IMR-90 (cell line): ENCODE measurements at regions not wholly inside any gene's neighbourhood (a gene's known extent, or its start where the extent isn't known, plus 50 kb on each side); places are given as distances from the start of the nearest gene placed in this dataset.

Experiments
- ATAC-seq: fragments of 200-7000 bp; cut with Tn5 transposase; 2 replicates; pipeline ENCODE4 v1.9.1; 2020; ENCODE audit warnings: low read depth, mild to moderate bottlenecking, moderate library complexity
- BruUV-seq: library from RNA; stranded (reverse); fragments of 400-500 nt; replicated peaks from 2 replicates; lab custom pipeline; 2021; lab: Mats Ljungman, UMichigan
- CTCF ChIA-PET: fragments of 300-600 bp; formaldehyde crosslinking; extraction: SDS; loops from one replicate; lab custom pipeline; 2021; ENCODE audit warnings: antibody characterized with exemption; lab: Yijun Ruan, JAX
- POLR2A ChIA-PET: fragments of 300-600 bp; sonication (Branson Sonifier 250); formaldehyde crosslinking; loops from one replicate; lab custom pipeline; 2022; ENCODE audit warnings: antibody characterized with exemption; ENCODE audit not compliant: unreplicated experiment; lab: Charles Lee
- DNase-seq: peaks from one replicate; pipeline ENCODE4 v3.0.0; 2013
- H2AFZ ChIP-seq: replicated peaks from 2 replicates; pipeline ENCODE3; 2013; ENCODE audit warnings: low read length, mild to moderate bottlenecking; ENCODE audit not compliant: poor library complexity
- H2AK5ac ChIP-seq: 2 replicates; pipeline ENCODE4 v1.6.1; 2013; ENCODE audit warnings: low read depth, low read length, inconsistent platforms
- H2AK9ac ChIP-seq: replicated peaks from 2 replicates; pipeline ENCODE3; 2013; ENCODE audit warnings: mild to moderate bottlenecking, low read depth, low read length, moderate library complexity; ENCODE audit not compliant: poor library complexity
- H2BK120ac ChIP-seq: 2 replicates; pipeline ENCODE4 v1.6.1; 2013; ENCODE audit warnings: low read depth, low read length, inconsistent platforms
- H2BK15ac ChIP-seq: 3 replicates; pipeline ENCODE4 v1.6.1; 2013; ENCODE audit warnings: low read depth, low read length, inconsistent platforms
- H2BK20ac ChIP-seq: 2 replicates; pipeline ENCODE4 v1.6.1; 2013; ENCODE audit warnings: low read depth, mild to moderate bottlenecking, inconsistent platforms, low read length, moderate library complexity
- H2BK5ac ChIP-seq: 2 replicates; pipeline ENCODE4 v1.6.1; 2013; ENCODE audit warnings: mild to moderate bottlenecking, low read depth, low read length, inconsistent platforms; ENCODE audit not compliant: poor library complexity, severe bottlenecking
- H3K14ac ChIP-seq: replicated peaks from 2 replicates; pipeline ENCODE4 v1.6.1; 2013; ENCODE audit warnings: low read depth, low read length, inconsistent platforms
- H3K18ac ChIP-seq: 2 replicates; pipeline ENCODE4 v1.6.1; 2013; ENCODE audit warnings: low read depth, low read length, control low read depth
- H3K23ac ChIP-seq: 2 replicates; pipeline ENCODE4 v1.6.1; 2013; ENCODE audit warnings: low read depth, low read length, inconsistent platforms
- H3K27ac ChIP-seq: 2 replicates; pipeline ENCODE4 v1.5.1; 2013; ENCODE audit warnings: mild to moderate bottlenecking, control low read depth, low read length; ENCODE audit not compliant: insufficient read depth
- H3K27me3 ChIP-seq: 2 replicates; pipeline ENCODE4 v1.6.1; 2013; ENCODE audit warnings: low read length; ENCODE audit not compliant: control insufficient read depth, insufficient read depth
- H3K36me3 ChIP-seq: 2 replicates; pipeline ENCODE4 v1.6.1; 2013; ENCODE audit warnings: low read length, mixed read lengths; ENCODE audit not compliant: control insufficient read depth, insufficient read depth
- H3K4ac ChIP-seq: 2 replicates; pipeline ENCODE4 v1.6.1; 2013; ENCODE audit warnings: low read depth, low read length, inconsistent platforms
- H3K4me1 ChIP-seq: 2 replicates; pipeline ENCODE4 v1.6.1; 2013; ENCODE audit warnings: low read length, mixed read lengths; ENCODE audit not compliant: control insufficient read depth, insufficient read depth
- H3K4me2 ChIP-seq: 2 replicates; pipeline ENCODE4 v1.6.1; 2013; ENCODE audit warnings: low read depth, mild to moderate bottlenecking, control low read depth, low read length, moderate library complexity
- H3K4me3 ChIP-seq: 2 replicates; pipeline ENCODE4 v1.5.1; 2013; ENCODE audit warnings: low read depth, mild to moderate bottlenecking, control low read depth, low read length, moderate library complexity; ENCODE audit not compliant: insufficient read depth
- H3K56ac ChIP-seq: 2 replicates; pipeline ENCODE4 v1.6.1; 2013; ENCODE audit warnings: low read length, inconsistent platforms; ENCODE audit not compliant: insufficient read depth; ENCODE audit errors: extremely low read depth
- H3K79me1 ChIP-seq, 2 experiments: 2 replicates each; pipeline ENCODE4 v1.6.1; 2013; ENCODE audit warnings: low read length in 2 of 2, inconsistent platforms in 1 of 2, low read depth in 1 of 2
- H3K9ac ChIP-seq: 2 replicates; pipeline ENCODE4 v1.6.1; 2013; ENCODE audit warnings: low read depth, low read length, control low read depth
- H3K9me1 ChIP-seq: 2 replicates; pipeline ENCODE4 v1.6.1; 2013; ENCODE audit warnings: low read length, inconsistent platforms; ENCODE audit not compliant: insufficient read depth
- H3K9me3 ChIP-seq: 2 replicates; pipeline ENCODE4 v1.6.1; 2013; ENCODE audit warnings: low read length; ENCODE audit not compliant: control insufficient read depth, insufficient read depth
- H4K20me1 ChIP-seq: 2 replicates; pipeline ENCODE4 v1.6.1; 2013; ENCODE audit warnings: low read length, inconsistent platforms; ENCODE audit not compliant: insufficient read depth
- H4K5ac ChIP-seq: 2 replicates; pipeline ENCODE4 v1.6.1; 2013; ENCODE audit warnings: mild to moderate bottlenecking, low read depth, low read length, control low read depth
- H4K8ac ChIP-seq, 2 experiments: 2 replicates each; pipeline ENCODE4 v1.6.1; 2013; ENCODE audit warnings: low read depth in 2 of 2, low read length in 2 of 2, control low read depth in 1 of 2, inconsistent platforms in 1 of 2
- H4K91ac ChIP-seq: 2 replicates; pipeline ENCODE4 v1.6.1; 2013; ENCODE audit warnings: low read depth, low read length, inconsistent platforms; ENCODE audit not compliant: insufficient read depth
- CEBPB ChIP-seq: IDR thresholded peaks from 2 replicates; pipeline ENCODE4 v1.6.1; 2012; ENCODE audit warnings: low read depth, low read length, improper control_type of control experiment
- MAFK ChIP-seq: IDR thresholded peaks from 2 replicates; pipeline ENCODE4 v1.6.1; 2012; ENCODE audit warnings: low read depth, low read length, improper control_type of control experiment
- MXI1 ChIP-seq: IDR thresholded peaks from 2 replicates; pipeline ENCODE4 v1.6.1; 2012; ENCODE audit warnings: low read depth, mild to moderate bottlenecking, low read length, moderate library complexity, borderline replicate concordance
- NFE2L2 ChIP-seq: fragments of 150-350 bp; IDR thresholded peaks from 2 replicates; pipeline ENCODE4 v1.6.1; 2016; ENCODE audit warnings: low read depth, mild to moderate bottlenecking, low read length
- RCOR1 ChIP-seq: IDR thresholded peaks from 2 replicates; pipeline ENCODE4 v1.6.1; 2012; ENCODE audit warnings: mild to moderate bottlenecking, low read length, improper control_type of control experiment; ENCODE audit not compliant: insufficient replicate concordance
- RFX5 ChIP-seq: IDR thresholded peaks from 2 replicates; pipeline ENCODE4 v1.8.0; 2012; ENCODE audit warnings: low read depth, mild to moderate bottlenecking, low read length, moderate library complexity
- SMC3 ChIP-seq: fragments of 150-350 bp; IDR thresholded peaks from 2 replicates; pipeline ENCODE4 v1.6.1; 2016; ENCODE audit warnings: low read depth, mild to moderate bottlenecking, antibody characterized with exemption, low read length, moderate library complexity
- WGBS, 2 experiments: methylation state at CpG; one replicate each; pipeline versions ENCODE4 v1.1.5 to v1.1.7; 2013; ENCODE audit warnings: missing lambda C conversion rate in 2 of 2; ENCODE audit not compliant: insufficient read length in 1 of 2; ENCODE audit errors: extremely low coverage in 2 of 2; 5-methylcytosine and 5-hydroxymethylcytosine counted together
- dilution Hi-C: fragments of 300-500 bp; cut with HindIII; formaldehyde crosslinking; loops from one replicate; pipeline ENCODE4 v1.14.3; 2018; ENCODE audit warnings: low sequenced_read_pairs; ENCODE audit not compliant: unreplicated experiment
- in situ Hi-C: fragments of 300-500 bp; cut with MboI; formaldehyde crosslinking; loops from 3 replicates; pipeline ENCODE4 v1.14.3; 2019; ENCODE audit warnings: low sequenced_read_pairs, inconsistent platforms, mixed read lengths
- intact Hi-C: fragments of 100-400 bp; cut with micrococcal nuclease; formaldehyde crosslinking; loops from 2 replicates; pipeline ENCODE4 v1.10.0; 2022
- TF ChIP-seq, protein P1 (sequence below): conservative IDR thresholded peaks from 2 replicates; pipeline ENCODE4 v1.5.1; 2012; ENCODE audit warnings: mild to moderate bottlenecking, low read depth, low read length, improper control_type of control experiment
- TF ChIP-seq, protein P2 (sequence below): fragments of 150-350 bp; IDR thresholded peaks from 2 replicates; pipeline ENCODE4 v1.6.1; 2016; ENCODE audit warnings: low read depth, mild to moderate bottlenecking, low read length, moderate library complexity, borderline replicate concordance

DNA sequence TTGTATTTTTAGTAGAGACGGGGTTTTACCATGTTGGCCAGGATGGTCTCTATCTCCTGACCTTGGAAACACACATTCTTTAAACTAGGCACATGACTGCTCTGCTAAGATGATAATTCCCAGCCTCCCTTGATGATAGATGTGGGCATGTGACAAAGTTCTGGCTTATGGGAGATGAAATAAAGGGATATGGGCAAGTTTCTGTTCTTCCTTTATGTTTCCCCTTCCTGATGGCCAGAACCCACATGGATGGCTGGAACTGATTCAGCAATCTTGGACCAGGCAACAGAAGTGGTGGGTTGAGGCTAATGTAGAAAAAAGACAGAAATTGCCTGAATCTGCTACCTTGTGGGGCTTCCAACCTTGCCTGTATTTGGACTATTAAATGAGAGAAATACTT, 60.7 kb upstream of the NRP1 start:
- no CpG with 5 or more reads among the region's 1 CpG for WGBS, 2 experiments
- Histone ChIP-seq H3K18ac (no peak overlapping the region), H3K79me1 (no peaks in the 10 kb centered on the region), H3K4me1 (no peaks in the 10 kb centered on the region), H2BK5ac (no peak overlapping the region), H4K91ac (no peak overlapping the region), H4K20me1 (no peaks in the 10 kb centered on the region), H3K27ac (no peak overlapping the region), H2BK20ac (no peak overlapping the region), H3K9me3 (peaks cover 9% of the 10 kb centered on the region), H3K9me1 (no peaks in the 10 kb centered on the region), H3K4me2 (no peak overlapping the region), H4K8ac (no peak overlapping the region), H3K56ac (no peak overlapping the region), H3K14ac (no peak overlapping the region), H2BK120ac (no peak overlapping the region), H3K36me3 (no peaks in the 10 kb centered on the region), H2AFZ (no peak overlapping the region), H2BK15ac (no peak overlapping the region), H4K5ac (no peak overlapping the region), H3K23ac (no peak overlapping the region), H3K4me3 (no peak overlapping the region), H2AK5ac (no peak overlapping the region), H2AK9ac (no peak overlapping the region), H3K9ac (no peak overlapping the region), H3K4ac (no peak overlapping the region), H3K27me3 (peaks cover 7% of the 10 kb centered on the region)
- CTCF ChIA-PET: no interaction called here
- POLR2A ChIA-PET: no interaction called here
- TF ChIP-seq, protein P1, sequence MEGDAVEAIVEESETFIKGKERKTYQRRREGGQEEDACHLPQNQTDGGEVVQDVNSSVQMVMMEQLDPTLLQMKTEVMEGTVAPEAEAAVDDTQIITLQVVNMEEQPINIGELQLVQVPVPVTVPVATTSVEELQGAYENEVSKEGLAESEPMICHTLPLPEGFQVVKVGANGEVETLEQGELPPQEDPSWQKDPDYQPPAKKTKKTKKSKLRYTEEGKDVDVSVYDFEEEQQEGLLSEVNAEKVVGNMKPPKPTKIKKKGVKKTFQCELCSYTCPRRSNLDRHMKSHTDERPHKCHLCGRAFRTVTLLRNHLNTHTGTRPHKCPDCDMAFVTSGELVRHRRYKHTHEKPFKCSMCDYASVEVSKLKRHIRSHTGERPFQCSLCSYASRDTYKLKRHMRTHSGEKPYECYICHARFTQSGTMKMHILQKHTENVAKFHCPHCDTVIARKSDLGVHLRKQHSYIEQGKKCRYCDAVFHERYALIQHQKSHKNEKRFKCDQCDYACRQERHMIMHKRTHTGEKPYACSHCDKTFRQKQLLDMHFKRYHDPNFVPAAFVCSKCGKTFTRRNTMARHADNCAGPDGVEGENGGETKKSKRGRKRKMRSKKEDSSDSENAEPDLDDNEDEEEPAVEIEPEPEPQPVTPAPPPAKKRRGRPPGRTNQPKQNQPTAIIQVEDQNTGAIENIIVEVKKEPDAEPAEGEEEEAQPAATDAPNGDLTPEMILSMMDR: no peak
- TF ChIP-seq RFX5: no peak
- no peak for TF ChIP-seq SMC3
- TF ChIP-seq RCOR1: no peak
- no peak for TF ChIP-seq MAFK
- TF ChIP-seq MXI1: no peak
- no peak for TF ChIP-seq CEBPB
- TF ChIP-seq, protein P2, sequence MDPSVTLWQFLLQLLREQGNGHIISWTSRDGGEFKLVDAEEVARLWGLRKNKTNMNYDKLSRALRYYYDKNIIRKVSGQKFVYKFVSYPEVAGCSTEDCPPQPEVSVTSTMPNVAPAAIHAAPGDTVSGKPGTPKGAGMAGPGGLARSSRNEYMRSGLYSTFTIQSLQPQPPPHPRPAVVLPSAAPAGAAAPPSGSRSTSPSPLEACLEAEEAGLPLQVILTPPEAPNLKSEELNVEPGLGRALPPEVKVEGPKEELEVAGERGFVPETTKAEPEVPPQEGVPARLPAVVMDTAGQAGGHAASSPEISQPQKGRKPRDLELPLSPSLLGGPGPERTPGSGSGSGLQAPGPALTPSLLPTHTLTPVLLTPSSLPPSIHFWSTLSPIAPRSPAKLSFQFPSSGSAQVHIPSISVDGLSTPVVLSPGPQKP: no peak
- no peak for TF ChIP-seq NFE2L2
- in situ Hi-C loops (no loop called here), dilution Hi-C loops (no loop called here), intact Hi-C loops (no loop called here)
- no TSS peak for BruUV-seq
- ATAC-seq: no peak
- DNase-seq: no peak
